ENCODE measurements at regions not wholly inside any gene's neighbourhood (a gene's known extent, or its start where the extent isn't known, plus 50 kb on each side); places are given as distances from the start of the nearest gene placed in this dataset.

DNA sequence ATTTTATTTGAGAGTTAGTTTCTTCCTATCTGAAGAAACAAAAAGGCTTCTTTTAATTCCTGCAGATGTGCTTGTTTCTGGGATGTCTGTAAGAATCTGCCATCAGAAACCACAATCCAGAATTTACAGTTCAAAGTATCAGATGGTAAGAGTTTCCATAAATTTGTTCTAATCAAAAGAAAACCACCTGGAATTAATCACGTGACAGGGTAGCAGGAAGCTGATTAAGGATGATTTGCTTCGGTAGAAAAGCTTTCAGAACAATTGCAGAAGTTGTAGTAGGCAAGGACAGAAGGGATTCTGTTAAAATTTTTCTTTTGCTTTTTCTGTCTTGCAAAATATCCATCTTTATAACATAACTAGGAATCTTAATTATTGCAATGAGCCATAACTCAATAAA lies 1975.1 kb upstream of the AGA start:
- Histone ChIP-seq H3K4me1 (no peaks in the 10 kb centered on the region), H3K27ac (replicated peaks in 1 of 4) (no peak overlapping the region), H3K27me3 (no peaks in the 10 kb centered on the region), H3K9me3 (no peaks in the 10 kb centered on the region), H3K36me3 (no peaks in the 10 kb centered on the region), H3K4me3 (no peak overlapping the region)
- intact Hi-C loops (cut with DNase I): no loop called here
- no peak for TF ChIP-seq POLR2A (IDR thresholded peaks at IDR 0.05; ENCODE audit: low read depth)
- no peak for TF ChIP-seq POLR2AphosphoS5 (IDR thresholded peaks at IDR 0.05)
- 20% methylated on average over 2 of the region's 2 CpGs for WGBS
- no peak for DNase-seq (ENCODE audit: extremely low spot score)

DNA sequence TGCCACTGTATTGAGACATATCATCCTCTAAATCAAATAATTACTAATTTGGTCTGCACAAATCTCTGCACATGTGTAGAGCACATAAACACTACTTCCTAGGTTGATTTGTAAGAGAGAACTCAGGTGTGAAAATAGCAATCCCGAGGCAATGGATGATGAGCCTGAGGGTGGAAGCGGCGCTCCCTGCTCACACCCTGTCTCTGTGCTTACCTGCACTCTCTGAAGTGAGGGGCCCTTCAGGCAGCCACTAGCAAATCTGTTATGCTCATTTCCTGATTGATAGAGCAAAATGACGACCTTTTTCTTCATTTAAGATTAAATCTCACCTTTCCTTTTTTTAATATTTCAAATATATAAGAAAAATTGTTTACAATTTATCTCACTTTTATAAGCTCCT lies 1995.7 kb upstream of the AGA start:
- DNase-seq (ENCODE audit: extremely low spot score): no peak
- TF ChIP-seq POLR2A (IDR thresholded peaks at IDR 0.05; ENCODE audit: low read depth) (no peak), POLR2AphosphoS5 (IDR thresholded peaks at IDR 0.05) (no peak), EP300 (IDR thresholded peaks at IDR 0.05) (no peak)
- TF ChIP-seq, protein P1, sequence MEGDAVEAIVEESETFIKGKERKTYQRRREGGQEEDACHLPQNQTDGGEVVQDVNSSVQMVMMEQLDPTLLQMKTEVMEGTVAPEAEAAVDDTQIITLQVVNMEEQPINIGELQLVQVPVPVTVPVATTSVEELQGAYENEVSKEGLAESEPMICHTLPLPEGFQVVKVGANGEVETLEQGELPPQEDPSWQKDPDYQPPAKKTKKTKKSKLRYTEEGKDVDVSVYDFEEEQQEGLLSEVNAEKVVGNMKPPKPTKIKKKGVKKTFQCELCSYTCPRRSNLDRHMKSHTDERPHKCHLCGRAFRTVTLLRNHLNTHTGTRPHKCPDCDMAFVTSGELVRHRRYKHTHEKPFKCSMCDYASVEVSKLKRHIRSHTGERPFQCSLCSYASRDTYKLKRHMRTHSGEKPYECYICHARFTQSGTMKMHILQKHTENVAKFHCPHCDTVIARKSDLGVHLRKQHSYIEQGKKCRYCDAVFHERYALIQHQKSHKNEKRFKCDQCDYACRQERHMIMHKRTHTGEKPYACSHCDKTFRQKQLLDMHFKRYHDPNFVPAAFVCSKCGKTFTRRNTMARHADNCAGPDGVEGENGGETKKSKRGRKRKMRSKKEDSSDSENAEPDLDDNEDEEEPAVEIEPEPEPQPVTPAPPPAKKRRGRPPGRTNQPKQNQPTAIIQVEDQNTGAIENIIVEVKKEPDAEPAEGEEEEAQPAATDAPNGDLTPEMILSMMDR (IDR thresholded peaks at IDR 0.05): no peak
- 89% methylated on average over 4 of the region's 4 CpGs for WGBS
- H3K9me3 ChIP-seq: no peaks in the 10 kb centered on the region
- H3K27me3 ChIP-seq: no peaks in the 10 kb centered on the region
- no peaks in the 10 kb centered on the region for H3K4me1 ChIP-seq
- no peak overlapping the region for H3K4me3 ChIP-seq
- intact Hi-C loops (cut with DNase I): no loop called here
- H3K36me3 ChIP-seq: no peaks in the 10 kb centered on the region
- H3K27ac ChIP-seq (replicated peaks in 1 of 4): no peak overlapping the region

GRCh38 chr4:179441596-179441995 lies 1999.4 kb upstream of the AGA start:
- Histone ChIP-seq H3K4me1 (no peaks in the 10 kb centered on the region), H3K9me3 (no peaks in the 10 kb centered on the region), H3K4me3 (no peak overlapping the region), H3K27me3 (no peaks in the 10 kb centered on the region), H3K27ac (replicated peaks in 1 of 4) (no peak overlapping the region), H3K36me3 (no peaks in the 10 kb centered on the region)
- no peak for DNase-seq (ENCODE audit: extremely low spot score)
- intact Hi-C loops (cut with DNase I): no loop called here
- 42% methylated on average over 1 of the region's 1 CpG for WGBS
- TF ChIP-seq POLR2AphosphoS5 (IDR thresholded peaks at IDR 0.05) (no peak), POLR2A (IDR thresholded peaks at IDR 0.05; ENCODE audit: low read depth) (no peak), EP300 (IDR thresholded peaks at IDR 0.05) (no peak)
- TF ChIP-seq, protein P1 (IDR thresholded peaks at IDR 0.05): no peak

DNA sequence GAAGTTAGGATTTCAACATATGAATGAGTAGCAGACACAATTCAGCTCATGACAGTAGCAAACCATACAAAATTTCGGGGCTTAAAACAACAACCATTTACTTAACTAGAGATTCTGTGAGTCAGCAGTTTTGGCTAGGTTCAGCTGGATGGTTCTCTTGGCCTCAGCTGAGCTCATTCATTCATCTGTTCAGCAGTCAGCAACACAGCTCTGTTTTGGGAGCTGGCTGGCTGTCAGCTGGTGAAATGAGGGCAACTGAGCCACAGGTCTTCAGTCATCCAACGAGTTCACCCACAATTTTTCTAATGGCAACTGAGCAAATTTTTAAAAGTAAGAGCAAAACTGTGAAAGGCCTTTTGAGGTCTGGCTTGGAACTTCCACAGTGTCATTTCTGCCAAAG lies 2005.1 kb upstream of the AGA start:
- Histone ChIP-seq H3K9me3 (peaks cover 0 to under 1% (median 0%) of the 10 kb centered on the region in 4 donors), H3K4me1 (no peaks in the 10 kb centered on the region), H3K36me3 (no peaks in the 10 kb centered on the region), H3K27ac (replicated peaks in 1 of 4) (no peak overlapping the region), H3K27me3 (no peaks in the 10 kb centered on the region), H3K4me3 (no peak overlapping the region)
- DNase-seq (ENCODE audit: extremely low spot score): no peak
- TF ChIP-seq POLR2AphosphoS5 (IDR thresholded peaks at IDR 0.05) (no peak), POLR2A (IDR thresholded peaks at IDR 0.05; ENCODE audit: low read depth) (no peak), EP300 (IDR thresholded peaks at IDR 0.05) (no peak)
- TF ChIP-seq, protein P1 (IDR thresholded peaks at IDR 0.05): no peak
- WGBS: 61% methylated on average over 2 of the region's 2 CpGs
- intact Hi-C loops (cut with DNase I): no loop called here

DNA sequence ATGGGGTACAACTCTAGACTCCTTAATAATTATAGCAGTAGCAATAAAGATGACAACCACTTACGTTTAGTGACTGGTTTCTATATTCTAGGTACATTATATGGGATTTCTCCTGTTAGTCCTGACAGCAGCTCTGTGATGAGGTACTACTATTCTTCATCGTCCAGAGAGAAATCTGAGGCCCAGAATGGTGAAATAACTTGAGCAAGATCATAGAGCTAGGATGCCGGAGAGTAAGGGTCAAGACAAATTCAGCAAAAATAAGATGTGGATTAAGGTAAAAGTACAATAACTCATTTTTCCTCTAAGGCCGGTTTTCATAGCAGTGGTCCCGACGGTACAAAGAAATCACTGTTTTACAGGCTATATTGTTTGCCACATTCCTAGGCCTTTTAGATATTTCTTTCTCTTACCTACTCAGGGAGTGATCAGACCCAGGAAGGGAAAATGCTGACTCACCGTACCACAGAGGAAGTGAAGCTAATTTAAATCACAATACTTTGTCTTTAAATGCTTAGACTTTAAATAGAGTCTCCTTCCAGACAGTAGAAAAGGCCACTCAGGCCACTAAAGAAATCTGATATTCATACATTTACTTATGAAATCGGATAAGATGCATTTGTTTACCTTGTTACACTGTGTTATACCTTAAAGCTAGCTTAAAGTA lies 2023.0 kb upstream of the AGA start:
- 82% methylated on average over 8 of the region's 8 CpGs for WGBS

More for the DNA sequence above, 2023.0 kb upstream of the AGA start:
- intact Hi-C loops (cut with DNase I): no loop called here
- Histone ChIP-seq H3K9me3 (no peaks in the 10 kb centered on the region), H3K27me3 (no peaks in the 10 kb centered on the region), H3K4me1 (no peaks in the 10 kb centered on the region), H3K27ac (replicated peaks in 1 of 4) (no peak overlapping the region), H3K36me3 (no peaks in the 10 kb centered on the region), H3K4me3 (no peak overlapping the region)
- no peak for DNase-seq (ENCODE audit: extremely low spot score)
- TF ChIP-seq EP300 (IDR thresholded peaks at IDR 0.05): no peak
- no peak for TF ChIP-seq POLR2A (IDR thresholded peaks at IDR 0.05; ENCODE audit: low read depth)
- no peak for TF ChIP-seq POLR2AphosphoS5 (IDR thresholded peaks at IDR 0.05)
- TF ChIP-seq, protein P1 (IDR thresholded peaks at IDR 0.05): no peak

Data from esophagus muscularis mucosa (tissue), 4 donors.